ENCODE measurements at regions not wholly inside any gene's neighbourhood (a gene's known extent, or its start where the extent isn't known, plus 50 kb on each side); places are given as distances from the start of the nearest gene placed in this dataset.

GRCh38 chr5:13249854-13250253 lies 694.6 kb downstream of the DNAH5 start (continued):
- no peak for TF ChIP-seq CHD7 (IDR thresholded peaks at IDR 0.05; ENCODE audit: insufficient replicate concordance, low read length)

Measured in H1 (cell line).